H9 (cell line): ENCODE measurements at regions not wholly inside any gene's neighbourhood (a gene's known extent, or its start where the extent isn't known, plus 50 kb on each side); places are given as distances from the start of the nearest gene placed in this dataset.

Experiments used
- DNase-seq: peaks from one replicate; pipeline ENCODE4 v3.0.0-alpha.2; 2017
- H2AFZ ChIP-seq: one replicate; pipeline ENCODE4 v1.6.1; 2013; ENCODE audit warnings: mild to moderate bottlenecking, low read length, control low read depth, moderate library complexity
- H2AK5ac ChIP-seq: 2 replicates; pipeline ENCODE4 v1.6.1; 2013; ENCODE audit warnings: low read length, control low read depth, mixed read lengths; ENCODE audit not compliant: insufficient read length
- H2BK120ac ChIP-seq: one replicate; pipeline ENCODE4 v1.6.1; 2013; ENCODE audit warnings: low read depth, mild to moderate bottlenecking, low read length, control low read depth, inconsistent platforms; ENCODE audit not compliant: poor library complexity, severe bottlenecking
- H2BK12ac ChIP-seq: 2 replicates; pipeline ENCODE4 v1.6.1; 2013; ENCODE audit warnings: low read length, control low read depth, mixed read lengths, low read depth; ENCODE audit not compliant: insufficient read length
- H2BK15ac ChIP-seq: 2 replicates; pipeline ENCODE4 v1.6.1; 2013; ENCODE audit warnings: low read depth, low read length, control low read depth
- H2BK20ac ChIP-seq: one replicate; pipeline ENCODE4 v1.6.1; 2013; ENCODE audit warnings: low read depth, mild to moderate bottlenecking, low read length, control low read depth, inconsistent platforms; ENCODE audit not compliant: poor library complexity, severe bottlenecking
- H2BK5ac ChIP-seq: 2 replicates; pipeline ENCODE4 v1.6.1; 2013; ENCODE audit warnings: low read length, control low read depth, mixed read lengths; ENCODE audit not compliant: insufficient read length
- H3K14ac ChIP-seq: 2 replicates; pipeline ENCODE4 v1.6.1; 2013; ENCODE audit warnings: low read length, control low read depth; ENCODE audit not compliant: insufficient read depth
- H3K18ac ChIP-seq: 2 replicates; pipeline ENCODE4 v1.6.1; 2013; ENCODE audit warnings: low read depth, mild to moderate bottlenecking, mixed read lengths, low read length, control low read depth; ENCODE audit not compliant: insufficient read length
- H3K23ac ChIP-seq: 2 replicates; pipeline ENCODE4 v1.6.1; 2013; ENCODE audit warnings: low read length, control low read depth, mixed read lengths, low read depth; ENCODE audit not compliant: insufficient read length
- H3K23me2 ChIP-seq: 2 replicates; pipeline ENCODE4 v1.6.1; 2013; ENCODE audit warnings: low read depth, mild to moderate bottlenecking, mixed read lengths, low read length, control low read depth; ENCODE audit not compliant: insufficient read length, poor library complexity, severe bottlenecking
- H3K27ac ChIP-seq: 2 replicates; pipeline ENCODE4 v1.5.1; 2013; ENCODE audit warnings: low read length, control low read depth, mixed read lengths, low read depth; ENCODE audit not compliant: insufficient read length
- H3K27me3 ChIP-seq: 2 replicates; pipeline ENCODE4 v1.6.1; 2013; ENCODE audit warnings: low read length, control low read depth, inconsistent platforms; ENCODE audit not compliant: insufficient read depth
- H3K4ac ChIP-seq: 2 replicates; pipeline ENCODE4 v1.6.1; 2013; ENCODE audit warnings: low read depth, mild to moderate bottlenecking, control low read depth, inconsistent platforms, low read length, moderate library complexity
- H3K4me1 ChIP-seq: 2 replicates; pipeline ENCODE4 v1.6.1; 2013; ENCODE audit warnings: low read length, control low read depth, inconsistent platforms; ENCODE audit not compliant: insufficient read depth
- H3K4me2 ChIP-seq: 2 replicates; pipeline ENCODE4 v1.6.1; 2013; ENCODE audit warnings: low read length, control low read depth, mixed read lengths; ENCODE audit not compliant: insufficient read length, insufficient read depth
- H3K56ac ChIP-seq: 2 replicates; pipeline ENCODE4 v1.6.1; 2013; ENCODE audit warnings: low read depth, mild to moderate bottlenecking, mixed read lengths, low read length, control low read depth; ENCODE audit not compliant: insufficient read length
- H3K79me1 ChIP-seq: 2 replicates; pipeline ENCODE4 v1.6.1; 2013; ENCODE audit warnings: low read depth, mild to moderate bottlenecking, moderate library complexity, low read length, control low read depth, inconsistent platforms; ENCODE audit not compliant: insufficient read depth, poor library complexity, severe bottlenecking
- H3K79me2 ChIP-seq: 2 replicates; pipeline ENCODE4 v1.6.1; 2013; ENCODE audit warnings: low read length, control low read depth, inconsistent platforms; ENCODE audit not compliant: insufficient read depth
- H3K9ac ChIP-seq: 2 replicates; pipeline ENCODE4 v1.6.1; 2013; ENCODE audit warnings: low read length, control low read depth, mixed read lengths; ENCODE audit not compliant: insufficient read length; ENCODE audit errors: extremely low read depth
- H3K9me3 ChIP-seq: one replicate; pipeline ENCODE4 v1.6.1; 2013; ENCODE audit warnings: low read depth, low read length, inconsistent platforms; ENCODE audit not compliant: control insufficient read depth
- H3T11ph ChIP-seq: one replicate; pipeline ENCODE4 v1.6.1; 2013; ENCODE audit warnings: mild to moderate bottlenecking, low read length, control low read depth, inconsistent platforms
- H4K20me1 ChIP-seq: one replicate; pipeline ENCODE4 v1.6.1; 2013; ENCODE audit not compliant: control insufficient read depth, insufficient read length, insufficient read depth
- H4K5ac ChIP-seq: 2 replicates; pipeline ENCODE4 v1.6.1; 2013; ENCODE audit warnings: low read depth, mild to moderate bottlenecking, mixed read lengths, low read length, control low read depth; ENCODE audit not compliant: insufficient read length
- H4K8ac ChIP-seq: replicated peaks from 2 replicates; pipeline ENCODE4 v1.6.1; 2013; ENCODE audit warnings: low read length, control low read depth, mixed read lengths, low read depth; ENCODE audit not compliant: insufficient read length
- H4K91ac ChIP-seq: 2 replicates; pipeline ENCODE4 v1.6.1; 2013; ENCODE audit warnings: low read depth, mild to moderate bottlenecking, moderate library complexity, mixed read lengths, low read length, control low read depth; ENCODE audit not compliant: insufficient read length
- H3K27ac Mint-ChIP-seq, 3 experiments: 2 replicates in 2 of 3; 3 replicates in 1 of 3; pipeline ENCODE4 v1.8.0; 2020 to 2021; ENCODE audit warnings: mixed read lengths in 3 of 3, mild to moderate bottlenecking in 1 of 3, moderate library complexity in 1 of 3
- H3K27me3 Mint-ChIP-seq: 2 replicates; pipeline ENCODE4 v1.8.0; 2021; ENCODE audit warnings: low read depth, mild to moderate bottlenecking, moderate library complexity, mixed read lengths
- H3K36me3 Mint-ChIP-seq, 3 experiments: 2 replicates in 2 of 3; 3 replicates in 1 of 3; pipeline ENCODE4 v1.8.0; 2020 to 2021; ENCODE audit warnings: low read depth in 3 of 3, mixed read lengths in 3 of 3; ENCODE audit not compliant: insufficient read depth in 1 of 3
- H3K4me1 Mint-ChIP-seq, 2 experiments: 2 replicates each; pipeline ENCODE4 v1.8.0; 2020; ENCODE audit warnings: mixed read lengths in 2 of 2
- H3K4me3 Mint-ChIP-seq, 2 experiments: 2 replicates in 1 of 2; 3 replicates in 1 of 2; pipeline ENCODE4 v1.8.0; 2020 to 2021; ENCODE audit warnings: mild to moderate bottlenecking in 2 of 2, mixed read lengths in 2 of 2, moderate library complexity in 1 of 2
- H3K9me3 Mint-ChIP-seq, 2 experiments: 2 replicates in 1 of 2; 3 replicates in 1 of 2; pipeline ENCODE4 v1.8.0; 2020; ENCODE audit warnings: mild to moderate bottlenecking in 2 of 2, mixed read lengths in 2 of 2, moderate library complexity in 1 of 2
- CTCF ChIP-seq: fragments of 200-600 bp; sonication (generic); conservative IDR thresholded peaks from 3 replicates; pipeline ENCODE4 v1.8.0; 2021; ENCODE audit warnings: antibody characterized with exemption, mild to moderate bottlenecking
- WGBS: extraction: QIAGEN DNeasy Blood & Tissue Kit; methylation state at CpG from one replicate; pipeline ENCODE4 v1.1.7; 2013; ENCODE audit warnings: missing lambda C conversion rate, low lambda C conversion rate, mixed read lengths; ENCODE audit not compliant: insufficient read length; ENCODE audit errors: extremely low coverage; 5-methylcytosine and 5-hydroxymethylcytosine counted together

GRCh38 chr3:182052332-182052731, 340.6 kb downstream of the SOX2 start:
- Histone ChIP-seq H3K27ac (no peak overlapping the region), H3K14ac (no peak overlapping the region), H3K9ac (no peak overlapping the region), H2AFZ (no peak overlapping the region), H3K4ac (no peak overlapping the region), H3K79me2 (no peaks in the 10 kb centered on the region), H4K91ac (no peak overlapping the region), H4K20me1 (no peaks in the 10 kb centered on the region), H3K18ac (no peak overlapping the region), H3K4me2 (no peak overlapping the region), H4K5ac (no peak overlapping the region), H3K56ac (no peak overlapping the region), H4K8ac (no peak overlapping the region), H2BK5ac (no peak overlapping the region), H2BK120ac (no peak overlapping the region), H3K27me3 (no peaks in the 10 kb centered on the region), H3K79me1 (no peaks in the 10 kb centered on the region), H2BK15ac (no peak overlapping the region), H3K4me1 (no peaks in the 10 kb centered on the region), H2BK20ac (no peak overlapping the region), H2BK12ac (no peak overlapping the region), H2AK5ac (no peak overlapping the region), H3K23me2 (no peaks in the 10 kb centered on the region), H3K9me3 (no peaks in the 10 kb centered on the region), H3K23ac (no peak overlapping the region), H3T11ph (no peak overlapping the region)
- Mint-ChIP-seq H3K27me3 (no peaks in the 10 kb centered on the region), H3K4me1 (no peaks in the 10 kb centered on the region), H3K9me3 (no peaks in the 10 kb centered on the region), H3K36me3 (no peaks in the 10 kb centered on the region), H3K4me3 (no peak overlapping the region), H3K27ac (no peak overlapping the region)
- DNase-seq = no peak
- no CpG with 5 or more reads among the region's 1 CpG for WGBS
- no peak for TF ChIP-seq CTCF
